IMR-90 (cell line): ENCODE measurements at regions not wholly inside any gene's neighbourhood (a gene's known extent, or its start where the extent isn't known, plus 50 kb on each side); places are given as distances from the start of the nearest gene placed in this dataset.

ENCODE experiments used
- BHLHE40 ChIP-seq: fragments of 150-350 bp; IDR thresholded peaks from 2 replicates; pipeline ENCODE4 v1.6.1; 2016; ENCODE audit warnings: mild to moderate bottlenecking, low read depth, low read length
- POLR2A ChIP-seq: IDR thresholded peaks from 2 replicates; pipeline ENCODE4 v1.6.1; 2012; ENCODE audit warnings: mild to moderate bottlenecking, low read depth, low read length
- RAD21 ChIP-seq: IDR thresholded peaks from 2 replicates; pipeline ENCODE4 v1.6.1; 2012; ENCODE audit warnings: low read length, improper control_type of control experiment
- RCOR1 ChIP-seq: IDR thresholded peaks from 2 replicates; pipeline ENCODE4 v1.6.1; 2012; ENCODE audit warnings: mild to moderate bottlenecking, low read length, improper control_type of control experiment; ENCODE audit not compliant: insufficient replicate concordance
- RFX5 ChIP-seq: IDR thresholded peaks from 2 replicates; pipeline ENCODE4 v1.8.0; 2012; ENCODE audit warnings: low read depth, mild to moderate bottlenecking, low read length, moderate library complexity
- SMC3 ChIP-seq: fragments of 150-350 bp; IDR thresholded peaks from 2 replicates; pipeline ENCODE4 v1.6.1; 2016; ENCODE audit warnings: low read depth, mild to moderate bottlenecking, antibody characterized with exemption, low read length, moderate library complexity
- TF ChIP-seq, protein P1 (sequence below): conservative IDR thresholded peaks from 2 replicates; pipeline ENCODE4 v1.5.1; 2012; ENCODE audit warnings: mild to moderate bottlenecking, low read depth, low read length, improper control_type of control experiment
- TF ChIP-seq, protein P2 (sequence below): fragments of 150-350 bp; IDR thresholded peaks from 2 replicates; pipeline ENCODE4 v1.6.1; 2016; ENCODE audit warnings: low read depth, mild to moderate bottlenecking, low read length, moderate library complexity, borderline replicate concordance

DNA sequence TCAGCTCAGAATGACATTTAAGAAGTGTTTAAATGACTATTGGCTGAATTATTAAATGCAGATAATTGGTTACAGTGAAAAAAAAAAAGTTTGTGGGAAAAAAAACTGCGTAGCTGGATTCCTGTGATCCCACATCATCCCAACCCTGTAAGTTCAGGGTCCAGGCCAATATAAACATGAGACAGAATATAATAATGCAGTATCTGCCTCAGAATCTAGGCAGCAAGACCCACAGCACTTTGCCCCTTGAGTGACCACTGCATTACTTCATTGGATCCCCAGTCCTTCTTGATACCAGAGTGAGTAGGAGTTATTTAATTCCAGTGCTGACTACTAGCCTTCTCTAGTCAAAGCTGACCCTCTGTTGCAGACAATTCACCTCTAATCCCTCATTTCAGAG, 272.6 kb downstream of the CCER1 start:
- TF ChIP-seq, protein P1, sequence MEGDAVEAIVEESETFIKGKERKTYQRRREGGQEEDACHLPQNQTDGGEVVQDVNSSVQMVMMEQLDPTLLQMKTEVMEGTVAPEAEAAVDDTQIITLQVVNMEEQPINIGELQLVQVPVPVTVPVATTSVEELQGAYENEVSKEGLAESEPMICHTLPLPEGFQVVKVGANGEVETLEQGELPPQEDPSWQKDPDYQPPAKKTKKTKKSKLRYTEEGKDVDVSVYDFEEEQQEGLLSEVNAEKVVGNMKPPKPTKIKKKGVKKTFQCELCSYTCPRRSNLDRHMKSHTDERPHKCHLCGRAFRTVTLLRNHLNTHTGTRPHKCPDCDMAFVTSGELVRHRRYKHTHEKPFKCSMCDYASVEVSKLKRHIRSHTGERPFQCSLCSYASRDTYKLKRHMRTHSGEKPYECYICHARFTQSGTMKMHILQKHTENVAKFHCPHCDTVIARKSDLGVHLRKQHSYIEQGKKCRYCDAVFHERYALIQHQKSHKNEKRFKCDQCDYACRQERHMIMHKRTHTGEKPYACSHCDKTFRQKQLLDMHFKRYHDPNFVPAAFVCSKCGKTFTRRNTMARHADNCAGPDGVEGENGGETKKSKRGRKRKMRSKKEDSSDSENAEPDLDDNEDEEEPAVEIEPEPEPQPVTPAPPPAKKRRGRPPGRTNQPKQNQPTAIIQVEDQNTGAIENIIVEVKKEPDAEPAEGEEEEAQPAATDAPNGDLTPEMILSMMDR, result no peak
- TF ChIP-seq RCOR1 (no peak), SMC3 (no peak), BHLHE40 (no peak), RAD21 (no peak), POLR2A (no peak), RFX5 (no peak)
- TF ChIP-seq, protein P2, sequence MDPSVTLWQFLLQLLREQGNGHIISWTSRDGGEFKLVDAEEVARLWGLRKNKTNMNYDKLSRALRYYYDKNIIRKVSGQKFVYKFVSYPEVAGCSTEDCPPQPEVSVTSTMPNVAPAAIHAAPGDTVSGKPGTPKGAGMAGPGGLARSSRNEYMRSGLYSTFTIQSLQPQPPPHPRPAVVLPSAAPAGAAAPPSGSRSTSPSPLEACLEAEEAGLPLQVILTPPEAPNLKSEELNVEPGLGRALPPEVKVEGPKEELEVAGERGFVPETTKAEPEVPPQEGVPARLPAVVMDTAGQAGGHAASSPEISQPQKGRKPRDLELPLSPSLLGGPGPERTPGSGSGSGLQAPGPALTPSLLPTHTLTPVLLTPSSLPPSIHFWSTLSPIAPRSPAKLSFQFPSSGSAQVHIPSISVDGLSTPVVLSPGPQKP, result no peak
